ENCODE measurements at regions not wholly inside any gene's neighbourhood (a gene's known extent, or its start where the extent isn't known, plus 50 kb on each side); places are given as distances from the start of the nearest gene placed in this dataset.

GRCh38 chr20:53870426-53871315, 199.7 kb downstream of the BCAS1 start:
- no peaks in the 10 kb centered on the region for H3K27me3 ChIP-seq
- H3K9me3 ChIP-seq: no peaks in the 10 kb centered on the region
- no peak overlapping the region for H3K27ac ChIP-seq
- H3K4me1 ChIP-seq: peaks cover 2 to 23% of the 10 kb centered on the region in 2 donors
- no peaks in the 10 kb centered on the region for H3K36me3 ChIP-seq
- DNase-seq (no peak), ATAC-seq (no peak)
- H3K4me3 ChIP-seq: no peak overlapping the region
- intact Hi-C loops (cut with DNase I; ENCODE audit: low total_unique reads): no loop called here
- in situ Hi-C loops (cut with MboI; ENCODE audit: low sequenced_read_pairs in 4 of 4): loop anchor here in 1 of 4 donors (10.0 kb wide), 1 partner anchor 306 kb away; no protein-coding TSS in a partner anchor
- TF ChIP-seq CTCF (IDR thresholded peaks at IDR 0.05 in 4 of 5, conservative IDR thresholded peaks at IDR 0.05 in 1 of 5): no peak

GRCh38 chr20:53869466-53870258, 200.7 kb downstream of the BCAS1 start:
- Histone ChIP-seq H3K27ac (peak overlapping the region in 2 of 4 donors; percentile 13 to 45), H3K4me1 (peaks cover 5 to 23% of the 10 kb centered on the region in 2 donors), H3K4me3 (no peak overlapping the region)

GRCh38 chr20:53867741-53868351, 202.5 kb downstream of the BCAS1 start:
- H3K36me3 ChIP-seq: no peaks in the 10 kb centered on the region
- H3K27ac ChIP-seq: no peak overlapping the region
- H3K4me3 ChIP-seq: no peak overlapping the region
- peaks cover 5 to 23% of the 10 kb centered on the region in 2 donors for H3K4me1 ChIP-seq
- in situ Hi-C loops (cut with MboI; ENCODE audit: low sequenced_read_pairs in 4 of 4): no loop called here
- no peaks in the 10 kb centered on the region for H3K9me3 ChIP-seq
- no peak for DNase-seq
- TF ChIP-seq CTCF (IDR thresholded peaks at IDR 0.05 in 4 of 5, conservative IDR thresholded peaks at IDR 0.05 in 1 of 5) (no peak), POLR2A (IDR thresholded peaks at IDR 0.05) (no peak)
- no peak for ATAC-seq
- H3K27me3 ChIP-seq: no peaks in the 10 kb centered on the region
- intact Hi-C loops (cut with DNase I; ENCODE audit: low total_unique reads): loop anchor here (5.0 kb wide), 2 partner anchors 41 to 131 kb away; no protein-coding TSS in a partner anchor

More at GRCh38 chr20:53869466-53870258, 200.7 kb downstream of the BCAS1 start:
- intact Hi-C loops (cut with DNase I; ENCODE audit: low total_unique reads): loop anchor here (5.0 kb wide), 2 partner anchors 42 to 132 kb away; no protein-coding TSS in a partner anchor
- no peaks in the 10 kb centered on the region for H3K36me3 ChIP-seq
- DNase-seq: peak; percentile 33 to 38
- H3K27me3 ChIP-seq: no peaks in the 10 kb centered on the region
- H3K9me3 ChIP-seq: no peaks in the 10 kb centered on the region
- in situ Hi-C loops (cut with MboI; ENCODE audit: low sequenced_read_pairs in 4 of 4): loop anchor here in 1 of 4 donors (10.0 kb wide), 1 partner anchor 305 kb away; no protein-coding TSS in a partner anchor
- TF ChIP-seq POLR2A (IDR thresholded peaks at IDR 0.05) (no peak), CTCF (IDR thresholded peaks at IDR 0.05 in 4 of 5, conservative IDR thresholded peaks at IDR 0.05 in 1 of 5) (peak; percentile 42 to 74 (median 62))
- ATAC-seq: peak; percentile 80 to 95

Measured in gastrocnemius medialis (tissue), 4 donors.